Skin of body (tissue), 1 donor: ENCODE measurements at regions not wholly inside any gene's neighbourhood (a gene's known extent, or its start where the extent isn't known, plus 50 kb on each side); places are given as distances from the start of the nearest gene placed in this dataset.
"Not testable (repeated sequence)": the region's sequence is repeated elsewhere in the genome, so short reads cannot be mapped to it uniquely, and the experiment has no call there.

Source experiments
- DNase-seq: peaks from one replicate; lab custom pipeline; 2025; lab: John Stamatoyannopoulos, UW

GRCh38 chr21:32884062-32884461, 112.5 kb upstream of the PAXBP1 start:
- no peak for DNase-seq

- DNase-seq, result no peak
Measured at GRCh38 chr21:32886339-32886738, 114.8 kb upstream of the PAXBP1 start.

- no peak for DNase-seq
Measured at GRCh38 chr21:32887026-32887425, 115.5 kb upstream of the PAXBP1 start.

GRCh38 chr21:32888971-32889370, 117.4 kb upstream of the PAXBP1 start:
- DNase-seq, result no peak

- no peak for DNase-seq
Measured at GRCh38 chr21:32889596-32889995, 118.0 kb upstream of the PAXBP1 start.

- DNase-seq, result no peak
Measured at GRCh38 chr21:32894321-32894720, 122.8 kb upstream of the PAXBP1 start.

GRCh38 chr21:32900814-32901213, 124.9 kb upstream of the OLIG2 start:
- DNase-seq, result no peak

- DNase-seq, result no peak
Measured at GRCh38 chr21:32907521-32907920, 118.2 kb upstream of the OLIG2 start.

- no peak for DNase-seq
Measured at GRCh38 chr21:32908534-32908933, 117.2 kb upstream of the OLIG2 start.

GRCh38 chr21:32909393-32909792, 116.3 kb upstream of the OLIG2 start:
- no peak for DNase-seq

GRCh38 chr21:32914424-32915039, 111.2 kb upstream of the OLIG2 start:
- no peak for DNase-seq

GRCh38 chr21:32915099-32915498, 110.6 kb upstream of the OLIG2 start:
- DNase-seq, result no peak

GRCh38 chr21:32916088-32916487, 109.6 kb upstream of the OLIG2 start:
- DNase-seq, result no peak

- no peak for DNase-seq
Measured at GRCh38 chr21:32916522-32917099, 109.1 kb upstream of the OLIG2 start.

- DNase-seq, result no peak
Measured at GRCh38 chr21:32917362-32918135, 108.2 kb upstream of the OLIG2 start.

- DNase-seq, result no peak
Measured at GRCh38 chr21:32918478-32919120, 107.1 kb upstream of the OLIG2 start.

- no peak for DNase-seq
Measured at GRCh38 chr21:32920474-32920873, 105.3 kb upstream of the OLIG2 start.

GRCh38 chr21:32921632-32922230, 104.0 kb upstream of the OLIG2 start:
- DNase-seq, result no peak

- DNase-seq, result no peak
Measured at GRCh38 chr21:32925098-32925497, 100.6 kb upstream of the OLIG2 start.

GRCh38 chr21:32929633-32930038, 96.1 kb upstream of the OLIG2 start:
- no peak for DNase-seq

- DNase-seq, result peak; percentile 59
Measured at GRCh38 chr21:32930673-32931072, 95.1 kb upstream of the OLIG2 start.

GRCh38 chr21:32934068-32934467, 91.7 kb upstream of the OLIG2 start:
- DNase-seq, result not testable (repeated sequence)
